Fibroblast of pulmonary artery (primary cell): ENCODE measurements at regions not wholly inside any gene's neighbourhood (a gene's known extent, or its start where the extent isn't known, plus 50 kb on each side); places are given as distances from the start of the nearest gene placed in this dataset.

Experiments
- DNase-seq: peaks from one replicate; pipeline ENCODE4 v3.0.0-alpha.2; 2010; ENCODE audit warnings: low read depth
- H3K4me3 ChIP-seq: replicated peaks from 2 replicates; pipeline ENCODE4 v1.5.1; 2011; ENCODE audit warnings: low read depth, mild to moderate bottlenecking, control low read depth, low read length, moderate library complexity
- TF ChIP-seq, protein P1 (sequence below): IDR thresholded peaks from 2 replicates; pipeline ENCODE4 v1.5.1; 2011; ENCODE audit warnings: mild to moderate bottlenecking, control low read depth, low read length, inconsistent platforms; ENCODE audit errors: missing control alignments

DNA sequence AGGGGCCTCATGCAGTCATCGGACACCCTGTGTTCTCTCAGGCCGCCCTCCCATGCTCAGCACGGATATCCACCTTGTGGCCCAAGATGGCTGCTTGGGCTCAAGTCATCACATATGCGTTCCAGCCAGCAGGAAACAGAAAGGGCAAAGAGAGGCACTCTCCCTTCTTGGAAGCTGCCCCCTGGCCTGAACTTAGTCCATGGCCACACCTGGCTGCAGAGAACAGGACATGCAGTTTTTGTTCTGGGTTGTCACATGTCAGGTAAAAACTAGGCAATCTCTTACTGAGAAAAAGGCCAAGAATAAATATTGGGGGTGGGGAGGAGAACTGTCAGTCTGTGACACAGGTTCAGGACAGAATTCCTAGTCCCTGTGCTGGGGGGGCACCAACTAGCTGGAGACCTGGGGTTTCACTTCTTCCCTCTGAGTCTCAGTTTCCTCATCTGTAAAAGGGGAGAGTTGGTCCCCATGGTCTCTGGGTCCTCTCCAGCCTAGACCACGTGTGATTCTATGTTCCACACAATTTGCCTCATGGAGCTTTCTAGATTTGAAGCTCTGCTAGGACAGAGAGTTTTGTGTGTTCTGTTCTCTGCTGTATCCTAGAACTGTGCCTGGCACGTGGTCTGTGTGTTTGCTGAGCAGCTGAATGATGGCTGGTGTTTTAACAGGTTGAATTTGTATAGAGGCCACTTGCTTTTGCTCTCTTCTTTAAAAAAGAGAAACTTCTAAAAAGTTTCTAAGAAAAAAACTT lies 107.2 kb upstream of the ANO1 start:
- TF ChIP-seq, protein P1, sequence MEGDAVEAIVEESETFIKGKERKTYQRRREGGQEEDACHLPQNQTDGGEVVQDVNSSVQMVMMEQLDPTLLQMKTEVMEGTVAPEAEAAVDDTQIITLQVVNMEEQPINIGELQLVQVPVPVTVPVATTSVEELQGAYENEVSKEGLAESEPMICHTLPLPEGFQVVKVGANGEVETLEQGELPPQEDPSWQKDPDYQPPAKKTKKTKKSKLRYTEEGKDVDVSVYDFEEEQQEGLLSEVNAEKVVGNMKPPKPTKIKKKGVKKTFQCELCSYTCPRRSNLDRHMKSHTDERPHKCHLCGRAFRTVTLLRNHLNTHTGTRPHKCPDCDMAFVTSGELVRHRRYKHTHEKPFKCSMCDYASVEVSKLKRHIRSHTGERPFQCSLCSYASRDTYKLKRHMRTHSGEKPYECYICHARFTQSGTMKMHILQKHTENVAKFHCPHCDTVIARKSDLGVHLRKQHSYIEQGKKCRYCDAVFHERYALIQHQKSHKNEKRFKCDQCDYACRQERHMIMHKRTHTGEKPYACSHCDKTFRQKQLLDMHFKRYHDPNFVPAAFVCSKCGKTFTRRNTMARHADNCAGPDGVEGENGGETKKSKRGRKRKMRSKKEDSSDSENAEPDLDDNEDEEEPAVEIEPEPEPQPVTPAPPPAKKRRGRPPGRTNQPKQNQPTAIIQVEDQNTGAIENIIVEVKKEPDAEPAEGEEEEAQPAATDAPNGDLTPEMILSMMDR: no peak
- no peak overlapping the region for H3K4me3 ChIP-seq
- DNase-seq: no peak

DNA sequence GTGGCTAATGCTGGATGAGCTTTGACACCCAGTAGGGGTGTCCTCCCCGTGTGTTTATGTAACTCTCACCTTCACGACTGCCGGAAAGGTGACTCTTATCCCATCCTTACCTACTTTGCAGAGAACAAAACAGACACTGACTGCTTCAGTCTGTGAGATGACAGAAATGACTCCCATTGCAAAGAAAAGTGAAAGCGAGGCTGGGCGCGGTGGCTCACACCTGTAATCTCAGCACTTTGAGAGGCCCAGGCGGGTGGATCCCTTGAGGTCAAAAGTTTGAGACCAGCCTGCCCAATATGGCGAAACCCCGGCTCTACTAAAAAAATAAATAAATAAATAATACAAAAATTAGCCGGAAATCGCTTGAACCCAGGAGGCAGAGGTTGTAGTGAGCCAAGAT lies 106.4 kb upstream of the ANO1 start:
- TF ChIP-seq, protein P1: no peak
- no peak for DNase-seq
- no peak overlapping the region for H3K4me3 ChIP-seq

DNA sequence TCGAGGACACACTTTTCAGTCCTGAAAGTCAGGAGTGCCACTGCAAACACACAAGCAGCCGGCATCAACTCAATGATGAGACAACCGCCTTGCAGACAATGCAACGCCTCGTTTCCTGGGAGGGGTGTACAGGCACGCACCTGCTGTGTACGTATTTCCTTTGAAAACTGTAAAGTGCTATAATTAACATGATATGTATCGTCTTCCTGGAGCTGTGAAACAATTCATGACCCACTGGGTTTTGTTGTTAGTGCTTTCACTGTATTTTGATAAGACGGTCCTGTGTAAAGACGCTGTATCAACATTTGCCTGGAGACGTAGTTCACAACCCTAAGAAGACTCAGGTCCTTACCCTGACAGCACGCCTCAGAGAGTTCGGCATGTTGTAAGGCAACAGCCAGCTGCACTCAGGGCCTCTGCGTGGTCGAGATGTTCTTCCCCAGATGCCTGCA lies 105.7 kb upstream of the ANO1 start:
- TF ChIP-seq, protein P1: no peak
- no peak for DNase-seq
- H3K4me3 ChIP-seq: no peak overlapping the region

DNA sequence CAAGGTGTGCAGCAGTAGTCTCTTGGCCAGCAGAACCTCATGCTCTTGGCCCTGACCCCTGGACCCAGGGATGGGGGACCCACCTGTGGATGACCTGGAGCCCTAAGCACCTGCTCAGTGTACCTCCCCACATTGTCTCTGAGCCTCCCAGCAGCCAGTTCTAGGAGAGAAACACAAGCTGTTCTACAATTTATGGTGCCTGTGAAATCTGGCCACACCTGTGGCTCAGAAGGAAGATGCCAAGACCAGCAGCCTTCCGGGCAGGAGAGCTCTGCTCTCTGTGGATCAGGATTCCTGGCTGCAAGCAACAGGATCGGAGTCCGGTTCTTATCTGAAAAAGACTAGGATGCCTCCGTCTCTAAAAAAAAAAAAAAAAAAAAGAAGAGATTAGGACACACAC lies 103.6 kb upstream of the ANO1 start:
- no peak overlapping the region for H3K4me3 ChIP-seq
- TF ChIP-seq, protein P1: no peak
- no peak for DNase-seq

DNA sequence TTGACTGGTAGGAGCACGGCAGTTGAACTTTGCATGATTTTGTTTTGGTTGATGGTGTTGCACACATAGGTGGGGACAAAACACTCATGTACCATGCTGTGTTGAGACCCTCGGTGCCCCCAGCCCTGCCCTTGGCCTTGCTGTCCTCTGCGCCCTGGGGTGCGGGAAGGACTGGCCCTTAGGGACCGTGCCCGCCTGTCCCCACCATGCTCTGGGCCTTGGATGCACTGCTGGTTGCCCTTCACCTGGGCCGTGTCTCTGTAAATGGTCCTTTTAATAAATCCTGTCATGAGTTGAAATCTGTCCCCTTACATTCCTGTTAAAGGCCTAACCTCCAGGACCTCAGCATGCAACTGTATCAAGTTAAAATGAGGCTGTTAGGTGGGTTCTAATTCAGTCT lies 102.3 kb upstream of the ANO1 start:
- TF ChIP-seq, protein P1: no peak
- no peak overlapping the region for H3K4me3 ChIP-seq
- no peak for DNase-seq

DNA sequence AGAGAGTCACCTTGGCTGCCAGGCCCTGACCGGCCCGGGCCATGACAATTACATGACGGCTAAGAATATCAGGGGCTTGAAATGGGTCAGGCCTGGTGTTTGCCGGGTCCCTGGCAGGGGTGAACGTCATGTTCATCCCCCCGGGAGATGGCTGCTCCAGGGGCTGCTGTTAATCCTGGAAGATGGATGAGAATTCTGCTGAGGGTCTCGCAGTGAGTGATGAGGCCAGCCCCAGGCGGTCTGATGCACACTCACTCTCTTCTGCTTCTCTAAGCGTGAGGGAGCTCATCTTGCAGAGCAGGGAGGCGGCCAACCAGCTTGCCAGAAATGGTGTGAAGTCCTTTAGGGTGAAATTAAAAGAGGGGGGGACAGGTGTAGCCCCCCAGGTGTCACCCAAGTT lies 101.3 kb upstream of the ANO1 start:
- DNase-seq: no peak
- TF ChIP-seq, protein P1: no peak
- H3K4me3 ChIP-seq: no peak overlapping the region

DNA sequence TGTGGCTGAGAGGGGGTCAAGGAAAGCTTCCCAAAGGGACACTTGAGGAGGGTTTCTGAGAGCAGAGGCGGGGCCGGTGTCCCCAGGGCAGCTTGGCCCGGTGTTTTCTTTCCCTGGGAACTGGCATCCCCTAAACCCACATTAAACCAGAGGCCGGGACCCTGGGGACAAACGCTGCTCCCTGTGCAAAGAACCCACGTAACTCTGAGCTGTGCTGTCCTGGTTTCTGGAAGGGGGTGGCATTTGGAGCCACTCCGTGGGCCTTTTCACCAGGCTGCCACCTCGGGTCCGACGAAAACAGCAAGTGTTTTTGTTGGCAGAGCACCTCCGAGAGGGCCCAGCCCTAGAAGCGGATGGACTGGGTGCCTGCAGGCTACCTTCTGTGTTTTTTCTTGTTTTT lies 100.2 kb upstream of the ANO1 start:
- no peak for DNase-seq
- TF ChIP-seq, protein P1: no peak
- H3K4me3 ChIP-seq: no peak overlapping the region
